Activated CD8-positive, alpha-beta memory T cell treated with anti-CD3 and anti-CD28 coated beads for 4 hours (primary cell): ENCODE measurements at regions not wholly inside any gene's neighbourhood (a gene's known extent, or its start where the extent isn't known, plus 50 kb on each side); places are given as distances from the start of the nearest gene placed in this dataset.

Experiments
- DNase-seq, 2 donors: peaks; one replicate each; pipeline ENCODE4 v3.0.0-alpha.2; 2020; ENCODE audit warnings: low read depth in 2 of 2

DNA sequence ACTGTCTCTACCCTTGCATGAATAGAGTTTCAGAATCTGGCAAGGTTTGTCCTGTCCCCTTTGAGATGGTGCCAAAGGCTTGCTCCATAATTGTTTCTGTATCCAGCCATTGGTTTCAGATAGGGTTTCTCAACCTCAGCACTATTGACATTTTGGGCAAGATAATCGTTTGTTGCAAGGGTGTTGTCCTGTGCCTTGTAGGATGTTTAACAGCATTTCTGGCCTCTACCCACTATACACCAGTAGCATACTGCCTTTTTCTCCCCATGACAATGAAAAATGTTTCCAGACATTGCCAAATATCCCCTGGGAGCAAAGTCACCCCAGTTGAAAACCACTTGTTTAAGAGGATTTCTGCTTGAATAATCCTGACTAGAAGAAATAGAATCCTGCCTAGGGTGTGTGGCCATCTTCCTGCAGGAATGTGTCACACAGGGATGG, 126.8 kb downstream of the CDC42EP3 start:
- DNase-seq, result no peak

DNA sequence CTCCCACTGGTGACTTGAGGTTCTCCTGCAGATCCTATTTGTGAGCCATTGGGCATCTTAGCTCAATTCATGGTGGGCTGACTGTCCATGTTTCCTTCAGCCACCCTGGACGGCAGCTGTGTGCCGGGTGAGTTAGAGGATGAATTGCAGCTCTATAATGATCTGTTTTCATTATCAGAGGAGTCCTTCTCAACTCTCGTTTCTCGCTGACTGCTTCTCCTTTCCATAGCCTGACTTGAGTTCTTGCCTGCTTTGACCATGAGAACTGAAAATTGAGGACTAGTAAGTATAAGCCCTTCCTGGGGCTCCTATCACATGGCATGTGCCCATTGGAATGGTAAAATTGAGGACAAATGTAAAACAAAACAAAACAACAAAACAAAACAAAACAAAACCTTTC, 121.8 kb downstream of the CDC42EP3 start:
- no peak for DNase-seq

DNA sequence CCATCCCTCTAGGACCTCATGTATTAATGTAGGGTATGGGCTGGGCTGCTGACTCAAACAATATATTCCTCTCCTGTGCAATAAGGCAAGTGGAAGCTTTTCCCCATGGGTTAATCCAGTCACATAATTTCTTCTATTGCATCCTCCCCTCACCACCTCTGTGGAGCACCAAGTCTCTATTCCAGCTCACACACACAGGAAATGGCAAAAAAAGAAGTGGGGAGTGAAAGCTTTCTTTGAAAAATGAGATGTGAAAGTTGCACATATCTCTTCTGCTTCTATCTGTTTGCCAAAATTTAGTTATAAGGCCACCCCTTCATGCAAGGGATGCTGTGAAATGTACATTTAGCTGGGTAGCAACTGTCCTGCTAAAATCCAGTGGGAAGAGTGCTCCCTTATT, 121.3 kb downstream of the CDC42EP3 start:
- no peak for DNase-seq

DNA sequence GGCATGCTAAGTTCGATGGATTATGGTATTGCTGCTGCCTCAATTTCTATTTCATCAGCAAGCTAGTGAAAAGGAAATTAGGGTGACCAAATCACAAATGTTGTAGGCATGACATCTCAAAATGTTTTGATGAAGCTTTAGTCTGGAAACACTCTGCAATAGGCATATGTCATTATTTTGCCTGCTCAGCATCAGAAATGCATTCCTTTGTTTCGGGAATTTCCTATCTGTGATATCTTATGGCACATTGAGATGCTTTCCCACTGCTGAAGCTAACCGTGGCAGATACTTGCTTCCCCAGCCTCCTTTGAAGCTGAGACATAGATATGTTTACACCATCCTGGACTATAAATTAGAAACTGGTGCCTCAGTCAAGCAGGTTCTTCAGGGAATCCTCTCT, 119.7 kb downstream of the CDC42EP3 start:
- DNase-seq, result no peak

DNA sequence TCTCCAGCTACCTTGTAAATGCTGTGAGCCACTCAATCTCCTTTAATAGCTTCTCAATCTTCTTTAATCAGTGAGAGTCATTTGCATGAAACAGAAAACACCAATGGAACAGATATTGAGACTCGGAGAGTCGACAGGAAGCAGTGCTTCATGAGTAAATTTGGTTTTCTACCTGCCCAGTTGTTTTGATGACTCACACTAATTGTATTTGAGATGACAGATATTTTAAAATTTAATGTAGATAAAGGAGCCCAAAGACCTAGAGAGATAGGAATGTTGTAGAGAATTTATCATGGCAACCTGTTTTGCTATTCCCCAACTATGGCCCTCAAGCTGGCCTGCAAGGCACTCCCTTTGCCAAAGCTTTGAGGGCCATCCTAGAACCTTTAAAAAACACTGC, 119.1 kb downstream of the CDC42EP3 start:
- no peak for DNase-seq

DNA sequence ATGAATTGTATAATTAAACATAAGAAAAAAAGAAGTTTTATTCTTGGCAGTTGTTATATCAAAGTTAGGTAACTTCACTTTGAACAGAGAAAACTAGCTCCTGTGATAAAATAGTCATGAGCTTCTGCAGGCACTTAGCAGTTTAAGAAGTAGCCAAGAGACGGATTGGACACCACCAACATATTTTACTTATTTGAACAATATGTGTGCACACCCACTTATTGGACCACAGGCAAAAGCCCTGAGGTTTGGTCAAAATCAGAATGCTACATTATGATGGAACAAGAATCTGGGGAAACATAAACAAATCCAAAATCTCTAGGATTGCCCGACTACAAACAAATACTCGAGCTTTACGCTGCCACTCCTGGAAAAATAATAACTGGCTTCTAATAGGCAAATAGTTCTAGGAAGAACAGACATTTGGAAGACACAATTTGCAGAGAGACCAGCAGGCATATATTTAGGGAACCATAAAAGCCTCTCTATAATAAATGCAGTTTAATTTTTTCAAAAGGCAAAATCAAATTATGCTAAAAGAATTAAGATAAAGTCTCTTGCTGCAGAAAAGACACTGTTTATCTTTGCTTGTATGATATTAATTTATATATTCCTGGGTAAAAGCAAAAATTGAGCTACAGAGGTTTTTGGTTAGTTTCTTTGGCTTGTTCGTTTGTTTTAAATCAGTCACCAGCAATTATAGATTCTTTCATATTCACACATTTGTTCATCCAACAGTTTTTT, 117.9 kb downstream of the CDC42EP3 start:
- no peak for DNase-seq

DNA sequence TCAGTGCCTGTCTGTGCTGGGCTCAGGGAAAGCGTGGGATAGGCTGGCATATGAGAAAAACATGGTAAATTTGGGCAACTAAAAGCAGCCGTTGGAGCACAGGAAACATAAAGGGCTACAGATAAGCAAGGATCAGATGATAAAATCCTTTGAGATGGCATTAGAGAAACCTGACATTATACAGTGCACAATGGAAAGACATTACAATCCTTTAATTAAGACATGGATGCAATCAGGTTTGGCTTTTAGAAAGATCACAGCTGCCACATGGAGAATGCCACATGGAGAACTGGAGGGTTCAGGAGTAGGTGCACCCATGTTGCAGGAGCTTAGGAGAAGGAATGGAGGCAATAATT, 117.3 kb downstream of the CDC42EP3 start:
- no peak for DNase-seq

DNA sequence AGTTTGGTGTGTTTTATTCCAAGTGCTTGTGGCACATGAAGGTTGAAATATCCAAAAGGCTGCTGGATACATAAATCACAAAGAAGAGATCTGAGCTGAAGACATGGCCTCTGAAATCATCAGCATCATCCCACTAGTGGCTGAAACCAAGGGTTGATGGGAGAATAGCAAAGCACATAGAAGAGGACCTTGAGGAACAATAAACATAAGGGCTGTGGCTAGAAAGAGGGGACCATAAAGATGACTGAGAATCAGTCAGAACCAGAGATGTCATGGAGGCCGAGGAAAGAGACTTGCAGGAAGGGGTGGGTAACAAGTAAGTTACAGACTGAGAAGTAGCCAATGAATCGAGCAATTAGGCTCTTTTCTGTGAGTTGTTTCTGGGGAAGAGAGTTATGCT, 116.8 kb downstream of the CDC42EP3 start:
- DNase-seq, result no peak

DNA sequence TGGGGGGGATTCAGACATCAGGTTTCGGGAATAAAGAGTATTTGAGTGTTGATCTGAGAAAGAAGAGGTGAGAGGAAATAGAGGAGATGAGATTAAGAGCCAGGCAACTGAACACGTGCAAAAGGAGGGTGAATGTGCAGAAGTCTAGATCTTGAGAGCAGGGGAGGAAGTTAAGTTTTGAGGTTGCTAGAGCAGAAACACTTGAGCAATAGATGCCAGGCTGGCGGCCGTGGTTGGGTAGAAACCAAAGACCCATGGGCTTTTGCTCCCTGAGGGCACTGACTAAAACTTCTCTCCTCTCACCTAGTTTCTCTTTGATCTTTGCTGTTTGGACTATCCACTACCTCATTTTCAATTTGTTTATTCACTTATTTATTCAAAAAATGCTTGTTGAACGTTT, 116.0 kb downstream of the CDC42EP3 start:
- no peak for DNase-seq

DNA sequence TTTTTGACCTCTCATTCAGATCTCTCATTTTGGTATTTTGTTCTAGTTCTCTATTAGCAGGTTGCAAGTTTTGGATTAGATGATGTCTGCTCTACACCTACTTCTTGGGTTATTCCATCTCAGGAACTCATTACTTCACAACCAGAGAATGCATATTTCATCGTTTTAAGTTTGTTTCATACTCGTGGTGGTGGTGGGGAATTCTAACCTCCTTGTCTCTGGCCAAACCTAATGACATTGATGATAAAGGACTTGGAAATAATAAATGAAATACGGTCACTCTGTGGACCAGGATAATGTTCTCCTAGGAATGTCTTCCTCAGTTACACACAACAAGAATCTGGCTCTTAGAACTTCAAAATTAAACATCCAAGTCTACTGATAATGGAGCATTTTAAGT, 115.2 kb downstream of the CDC42EP3 start:
- DNase-seq, result no peak

DNA sequence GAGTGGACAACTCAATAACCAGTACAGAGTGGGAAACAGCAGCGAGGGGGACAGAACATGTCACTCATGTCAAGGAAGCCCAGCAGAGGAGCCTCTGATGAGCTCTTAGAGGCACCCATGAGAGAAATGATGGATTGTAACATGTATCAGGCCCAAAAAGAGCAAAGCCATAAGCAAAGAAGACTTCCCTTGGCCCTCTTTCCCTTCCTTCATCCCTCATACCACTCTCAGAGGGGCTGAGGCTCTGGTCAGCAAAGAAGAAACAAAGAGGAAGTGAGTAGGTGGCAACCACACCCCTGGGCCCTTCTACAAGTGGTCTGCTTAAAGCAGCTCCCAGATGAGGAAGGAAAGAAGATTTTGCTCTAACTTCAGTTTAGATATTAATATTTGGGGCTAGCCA, 112.8 kb downstream of the CDC42EP3 start:
- no peak for DNase-seq

DNA sequence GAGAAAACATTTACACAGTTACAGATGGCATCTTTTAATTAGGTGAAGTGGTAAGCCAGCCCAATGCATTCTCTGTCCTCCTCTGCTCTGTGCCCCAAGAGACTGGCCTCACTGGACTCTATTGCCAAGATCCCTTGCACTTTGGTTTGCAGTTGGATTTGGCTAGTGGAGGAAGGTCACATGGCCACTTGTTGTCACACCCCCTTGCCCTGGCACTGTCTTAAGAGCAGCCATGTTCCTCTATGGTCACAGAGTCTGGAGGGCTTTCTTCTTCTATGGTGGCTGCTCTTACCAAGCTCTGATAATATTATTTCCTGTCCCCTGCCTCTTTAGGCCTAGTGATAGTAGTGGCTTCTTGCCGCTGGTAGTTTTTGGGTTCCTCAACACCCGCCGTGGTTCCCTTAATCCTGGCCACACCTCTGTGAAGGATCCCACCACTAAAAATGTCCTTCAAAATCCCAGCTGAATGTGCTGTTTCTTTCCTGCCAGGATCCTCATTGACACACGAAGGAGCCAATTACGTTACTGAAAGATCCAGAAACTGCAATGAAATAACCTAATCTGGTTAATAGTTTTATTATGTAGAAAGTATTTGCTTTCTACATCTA, 111.1 kb downstream of the CDC42EP3 start:
- no peak for DNase-seq

DNA sequence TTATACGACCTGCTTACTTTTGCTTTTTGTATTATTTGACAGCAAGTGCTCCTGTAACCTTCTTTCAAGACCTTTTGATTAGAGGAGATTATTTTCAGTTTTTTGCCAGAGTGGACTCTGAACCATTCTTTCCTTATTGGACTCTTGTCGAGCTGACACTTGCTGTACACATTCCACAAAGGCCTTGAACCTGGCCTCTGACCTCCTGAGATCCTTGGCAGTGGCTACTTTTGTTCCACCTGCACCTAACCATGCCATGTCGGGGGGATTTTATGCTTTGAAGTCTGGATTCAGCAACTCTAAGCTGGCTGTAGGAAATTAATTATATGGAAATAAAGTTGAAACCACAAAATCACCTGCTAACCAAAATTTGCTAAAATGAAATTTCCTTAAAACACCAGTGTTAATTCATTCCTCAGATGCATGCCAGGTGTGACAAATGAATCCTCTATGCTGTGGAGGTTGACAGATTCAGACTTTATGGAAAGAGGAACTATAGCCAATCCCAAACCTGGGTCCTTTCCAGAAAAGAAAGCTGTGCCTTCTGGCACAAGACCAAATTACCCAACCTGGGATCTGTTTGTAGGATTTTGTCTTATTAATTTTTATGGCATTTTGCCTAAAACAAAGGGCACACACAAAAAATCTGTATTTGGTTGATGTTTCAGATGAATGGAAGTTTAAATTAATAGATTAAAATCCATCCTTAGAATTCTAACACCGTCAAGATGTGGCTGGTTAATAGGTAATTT, 110.4 kb downstream of the CDC42EP3 start:
- DNase-seq, result no peak

DNA sequence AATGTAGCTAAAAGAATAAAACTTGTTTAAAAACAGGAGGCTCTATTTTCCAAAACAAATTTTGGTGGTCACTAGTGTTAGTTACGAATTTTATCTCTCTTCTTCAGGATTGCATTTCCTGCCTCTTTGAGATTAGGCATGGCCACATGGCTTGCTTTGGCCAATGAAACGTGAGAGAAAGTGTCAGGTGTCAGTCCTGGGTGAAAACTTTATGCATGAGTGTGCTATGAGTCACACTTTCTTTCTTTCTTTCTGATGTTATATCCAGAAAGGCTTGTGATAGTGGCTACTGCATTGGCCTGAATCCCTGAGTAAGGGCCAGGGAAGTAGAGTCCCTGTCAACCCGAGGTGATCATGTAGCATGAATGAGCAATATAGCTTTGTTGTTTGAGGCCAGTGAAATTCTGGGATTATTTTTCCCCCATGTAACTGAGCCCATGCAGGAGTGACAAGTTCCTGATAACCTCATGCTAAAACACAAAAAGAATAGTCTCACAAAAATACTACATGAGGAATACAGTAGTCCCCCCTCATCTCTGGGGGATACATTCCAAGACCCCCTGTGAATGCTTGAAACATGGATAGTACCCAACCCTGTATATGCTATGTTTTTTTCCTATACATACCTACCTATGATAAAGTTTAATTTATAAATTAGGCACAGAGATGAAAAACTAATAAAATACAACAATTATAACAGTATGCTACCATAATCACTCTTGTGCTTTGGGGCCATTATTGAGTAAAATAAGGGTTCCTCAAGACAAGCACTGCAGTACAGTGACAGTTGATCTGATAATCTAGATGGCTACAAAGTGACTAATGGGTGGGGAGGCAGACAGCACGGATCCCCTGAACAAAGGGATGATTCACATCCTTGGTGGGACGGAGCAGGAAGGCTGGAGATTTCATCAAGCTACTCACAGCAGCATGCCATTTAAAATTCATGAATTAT, 109.5 kb downstream of the CDC42EP3 start:
- DNase-seq, result no peak

DNA sequence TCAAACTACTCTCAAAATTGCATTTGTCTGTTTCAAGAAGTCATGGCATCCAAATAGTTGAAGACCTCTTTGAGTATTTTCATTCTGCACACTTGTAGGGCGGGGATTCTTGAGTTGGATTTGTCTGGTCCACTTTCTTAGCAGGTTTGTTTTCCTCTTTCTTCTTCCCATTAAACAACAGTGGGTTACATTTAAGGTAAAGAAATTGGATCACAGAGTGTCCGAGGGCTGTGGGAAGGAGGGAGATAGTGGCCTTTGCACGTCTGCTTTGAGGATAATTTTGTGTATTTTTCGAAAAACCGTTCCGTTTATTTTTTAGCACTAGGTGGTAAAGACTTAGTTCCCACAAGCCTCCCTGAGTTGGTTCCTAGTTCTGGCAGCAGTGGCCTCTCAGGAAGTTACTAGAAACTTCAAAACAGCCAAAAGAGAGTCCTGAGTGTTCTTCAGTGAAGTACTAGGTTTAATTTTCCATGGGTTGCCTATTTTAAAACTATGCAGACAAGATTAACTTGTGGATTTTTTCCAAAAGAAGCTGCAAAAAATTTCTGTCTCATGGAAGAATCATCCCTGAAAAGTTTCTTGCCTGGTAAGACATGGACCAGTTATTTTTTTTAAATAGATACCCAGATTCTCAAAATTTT, 107.9 kb downstream of the CDC42EP3 start:
- DNase-seq, result no peak

DNA sequence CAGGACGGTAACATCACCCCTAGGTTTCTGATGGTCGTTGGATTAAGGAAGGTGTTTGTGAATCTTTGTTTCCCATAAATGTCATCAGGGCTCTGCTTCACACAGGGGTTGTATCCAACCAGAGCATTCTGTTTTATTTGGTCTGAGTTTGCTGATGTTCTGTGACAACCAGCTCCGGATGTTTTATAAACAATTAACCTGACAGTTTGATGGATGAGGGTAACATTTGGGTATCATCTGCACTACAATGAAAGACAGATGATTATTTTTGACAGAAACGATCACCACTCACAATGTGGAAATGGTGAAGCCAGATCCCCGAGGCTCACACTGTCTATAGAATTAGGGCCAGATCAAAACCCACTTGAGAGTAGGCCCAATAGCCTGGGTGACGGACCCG, 107.1 kb downstream of the CDC42EP3 start:
- no peak for DNase-seq

DNA sequence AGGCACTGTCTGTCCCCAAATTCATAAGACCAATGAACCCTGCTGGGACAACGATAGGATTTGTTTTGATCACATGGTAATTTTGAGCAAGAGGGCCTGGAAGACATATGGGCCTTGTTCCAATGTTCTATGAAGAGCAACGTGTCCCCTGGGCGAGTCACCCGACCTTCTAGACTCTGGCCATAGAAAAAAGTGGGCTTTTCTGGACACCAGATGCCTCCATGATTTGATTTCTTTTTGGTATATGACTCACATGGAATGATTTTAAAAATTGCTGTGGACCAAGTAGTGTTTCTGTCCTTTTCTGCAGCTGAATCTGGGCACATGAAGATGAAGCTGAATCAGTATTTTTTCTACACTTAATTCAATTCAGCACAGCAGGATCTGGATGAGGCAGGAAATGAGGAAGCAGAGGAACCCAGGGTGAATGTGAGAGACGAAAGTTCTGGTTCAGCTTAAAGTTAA, 104.9 kb downstream of the CDC42EP3 start:
- no peak for DNase-seq

DNA sequence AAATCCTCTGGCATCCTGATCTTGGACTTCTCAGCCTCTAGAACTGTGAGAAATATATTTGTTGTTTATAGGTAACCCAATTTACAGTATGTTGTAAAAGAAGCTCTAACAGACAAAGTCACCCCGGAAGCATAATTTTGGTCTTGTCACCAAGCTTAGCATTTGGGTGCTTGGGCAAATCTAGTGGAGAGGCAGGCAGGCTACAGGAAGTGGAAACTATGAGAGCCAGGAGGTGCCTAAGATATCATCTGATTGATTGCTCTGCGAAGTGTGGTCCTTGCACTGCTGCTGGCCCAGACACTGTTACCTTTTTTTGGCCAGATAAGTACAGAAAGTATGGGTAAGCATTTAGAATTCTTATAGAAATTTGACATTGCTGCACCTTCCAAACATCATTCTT, 102.9 kb downstream of the CDC42EP3 start:
- no peak for DNase-seq

DNA sequence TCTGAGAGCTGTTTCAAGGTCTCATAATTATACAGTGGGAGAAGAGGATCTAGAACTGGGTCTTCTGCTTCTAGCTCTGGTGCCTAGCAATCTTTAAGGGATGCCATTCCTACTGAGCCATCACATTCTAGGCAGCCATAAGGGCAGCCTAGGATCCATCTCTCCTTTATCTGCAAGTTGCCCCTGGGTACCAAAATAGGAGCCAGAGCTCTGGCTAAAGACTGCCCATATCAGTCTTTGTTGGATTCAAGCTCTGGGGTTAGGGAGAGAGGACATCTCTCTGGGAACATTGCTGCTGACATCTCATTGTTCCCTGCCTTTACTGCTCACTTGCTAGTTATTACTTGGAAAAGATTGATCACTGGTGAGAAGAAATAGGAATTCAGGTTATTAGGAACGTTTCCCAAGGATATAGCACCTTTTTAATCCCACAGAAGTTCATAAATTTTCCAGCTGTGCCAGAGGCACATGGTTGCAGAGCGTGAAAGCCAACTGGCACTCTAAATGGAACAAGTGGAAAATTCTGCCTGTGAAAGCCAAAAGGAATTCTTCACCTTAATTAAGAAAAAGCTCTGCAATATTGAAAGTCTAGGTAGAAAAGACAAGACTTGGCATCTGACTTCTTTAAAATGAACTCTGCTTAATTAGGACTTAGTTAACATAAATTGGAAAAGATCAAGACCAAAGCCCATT, 102.2 kb downstream of the CDC42EP3 start:
- no peak for DNase-seq

DNA sequence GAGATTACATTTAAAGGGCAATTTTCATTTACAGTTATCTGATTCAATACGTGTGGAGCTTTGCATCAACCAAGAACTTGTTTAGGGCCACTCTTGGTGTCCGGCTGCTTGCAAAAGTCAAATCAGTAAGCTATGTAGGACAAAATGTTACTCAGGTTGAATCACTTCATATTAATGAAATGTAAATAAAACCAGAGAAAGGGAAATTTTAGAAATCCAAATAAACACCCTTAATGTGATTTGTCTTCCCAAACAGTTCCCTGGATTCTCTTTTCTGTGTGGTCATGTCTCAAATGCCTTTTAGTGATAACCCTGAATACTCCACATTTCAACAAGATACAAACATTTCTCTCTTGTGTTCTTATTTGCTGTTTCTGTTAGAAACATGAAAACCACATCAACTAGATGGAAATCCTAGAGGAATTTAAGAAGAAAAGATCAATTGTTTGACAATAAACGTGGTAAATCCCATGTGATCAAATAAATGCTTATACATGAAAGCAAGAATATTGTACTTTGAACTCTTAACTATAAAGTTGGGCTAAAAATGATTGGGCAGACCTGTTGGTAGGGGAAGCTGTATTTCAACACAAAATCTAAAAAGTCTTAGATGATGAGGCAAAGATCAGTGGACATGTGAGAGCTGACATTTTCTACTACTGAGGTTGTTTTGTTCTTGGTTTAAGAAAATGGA, 101.3 kb downstream of the CDC42EP3 start:
- DNase-seq, result no peak
